HS-27A (cell line): ENCODE measurements at regions not wholly inside any gene's neighbourhood (a gene's known extent, or its start where the extent isn't known, plus 50 kb on each side); places are given as distances from the start of the nearest gene placed in this dataset.

Experiments
- DNase-seq: peaks from one replicate; pipeline ENCODE4 v3.0.0-alpha.2; 2012; ENCODE audit warnings: low read depth, missing footprints

DNA sequence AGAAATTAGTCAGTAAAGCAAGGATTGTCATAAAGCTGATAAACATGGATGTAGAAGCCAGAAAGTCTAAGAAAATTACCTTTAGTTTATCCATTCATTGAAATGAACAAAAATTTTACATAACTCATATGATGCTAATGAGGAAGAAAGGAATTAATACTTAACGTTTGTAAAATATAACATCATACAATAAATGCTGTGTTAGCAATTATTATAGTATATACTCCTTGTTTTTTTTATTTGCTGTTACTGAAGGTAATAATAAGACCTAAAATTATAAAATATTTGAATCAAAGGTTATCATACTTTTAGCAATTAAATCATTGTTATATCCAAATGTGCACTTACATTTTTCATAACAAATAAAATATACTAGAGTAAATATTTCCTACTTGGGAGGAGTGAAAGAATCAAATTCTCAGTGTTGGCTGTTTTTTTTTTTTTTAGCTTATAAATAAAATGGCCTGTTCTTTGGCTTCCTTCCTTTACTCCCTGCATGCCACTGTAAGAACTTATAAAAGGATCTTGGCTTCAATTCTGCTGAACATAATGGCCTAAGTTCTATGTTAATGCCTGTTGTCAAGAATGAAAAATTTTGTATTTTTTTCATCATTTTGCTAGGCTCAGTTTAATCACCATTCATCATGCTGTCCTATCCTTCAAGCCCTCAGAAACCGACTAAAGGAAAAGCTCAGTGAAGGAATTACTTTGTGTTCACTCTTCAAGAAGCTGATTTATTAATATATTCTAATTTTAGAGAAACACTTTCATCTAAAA, 167.4 kb upstream of the SLITRK1 start:
- no peak for DNase-seq

DNA sequence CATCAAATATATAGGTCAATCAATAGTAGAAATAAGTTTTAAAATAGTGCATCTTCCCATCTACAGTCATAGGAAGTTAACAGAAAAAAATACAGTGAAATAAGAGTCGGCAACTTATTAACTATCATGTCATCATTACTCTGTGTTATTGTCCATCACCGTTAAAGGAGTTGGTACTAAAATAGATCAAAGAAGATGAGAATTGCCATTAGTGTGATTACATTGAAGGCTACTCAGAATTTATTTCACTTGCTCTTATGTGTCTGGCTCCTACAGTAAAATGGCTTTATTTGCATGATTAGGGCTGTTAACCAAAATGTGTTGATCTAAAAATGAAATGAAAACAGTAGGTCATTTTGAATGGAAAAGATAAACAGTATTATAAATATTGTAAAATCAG, 162.5 kb upstream of the SLITRK1 start:
- DNase-seq, result no peak

DNA sequence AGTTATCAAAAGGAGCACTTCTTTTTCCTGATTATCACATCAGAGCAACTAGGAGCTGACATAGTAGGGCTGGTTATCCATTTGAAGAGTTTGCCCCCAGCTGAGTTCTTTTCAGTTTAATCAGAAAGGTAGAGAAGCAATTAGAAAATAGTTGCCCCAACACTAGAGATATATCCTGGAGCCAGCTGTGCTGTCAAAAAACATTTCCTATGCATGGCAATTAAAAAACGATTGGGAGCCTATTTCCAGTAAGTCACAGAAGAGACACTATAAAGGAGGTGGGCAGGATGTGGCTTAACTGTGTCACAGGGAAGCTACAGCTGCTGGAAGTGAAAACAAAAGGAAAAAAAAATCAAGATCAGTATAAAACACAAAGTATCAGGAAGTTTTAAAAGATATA, 155.7 kb upstream of the SLITRK1 start:
- no peak for DNase-seq

DNA sequence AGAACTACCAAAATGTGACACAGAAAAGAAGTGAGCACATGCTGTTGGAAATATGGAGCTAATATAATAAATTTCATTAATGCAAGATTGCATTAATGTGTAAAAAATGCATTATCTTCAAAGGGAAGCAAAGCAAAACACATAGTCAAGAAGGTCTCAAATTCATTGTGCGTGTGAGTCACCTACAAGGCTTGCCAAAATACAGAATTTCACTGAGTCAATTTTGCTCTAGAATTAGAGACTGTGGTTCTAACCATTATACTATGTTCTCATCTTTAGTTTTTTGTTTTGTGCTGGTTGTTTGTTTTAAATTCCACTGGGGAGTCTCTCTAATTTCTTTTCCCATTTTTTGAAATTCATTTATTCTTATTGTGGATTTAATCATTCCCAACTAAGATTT, 149.8 kb upstream of the SLITRK1 start:
- no peak for DNase-seq

DNA sequence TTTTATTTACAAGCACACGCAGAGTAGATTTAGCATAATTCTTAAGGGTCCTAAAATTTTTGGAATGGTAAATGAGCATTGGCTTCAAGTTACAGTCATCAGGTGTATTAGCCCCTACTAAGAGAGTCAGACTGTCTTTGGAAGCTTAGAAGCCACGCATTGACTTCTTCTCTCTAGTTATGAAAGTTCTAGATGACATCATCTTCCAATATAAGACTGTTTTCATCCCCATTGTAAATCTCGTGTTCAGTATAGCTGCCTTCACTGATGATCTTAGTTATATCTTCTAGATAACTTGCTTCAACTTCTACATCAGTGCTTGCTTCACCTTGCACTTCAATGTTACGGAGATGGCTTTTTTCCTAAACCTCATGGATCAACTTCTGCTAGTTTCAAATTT, 148.8 kb upstream of the SLITRK1 start:
- no peak for DNase-seq

DNA sequence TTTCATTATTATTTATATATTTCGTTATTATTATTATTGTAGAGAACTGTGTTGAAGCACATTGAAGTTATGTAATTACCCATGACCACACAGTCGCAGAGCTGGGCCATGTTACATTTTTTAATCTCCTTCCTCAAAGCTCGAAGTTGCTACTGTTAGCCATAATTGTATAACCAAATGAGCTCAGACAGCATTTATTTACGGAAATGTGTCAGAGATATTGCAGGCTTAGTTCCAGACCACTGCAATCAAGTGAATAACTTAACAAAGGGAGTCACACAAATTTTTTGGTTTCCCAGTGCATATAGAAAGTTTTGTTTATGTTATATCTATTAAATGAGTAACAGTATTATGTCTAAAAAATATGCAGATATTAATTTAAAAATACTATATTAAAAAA, 147.1 kb upstream of the SLITRK1 start:
- DNase-seq, result no peak

DNA sequence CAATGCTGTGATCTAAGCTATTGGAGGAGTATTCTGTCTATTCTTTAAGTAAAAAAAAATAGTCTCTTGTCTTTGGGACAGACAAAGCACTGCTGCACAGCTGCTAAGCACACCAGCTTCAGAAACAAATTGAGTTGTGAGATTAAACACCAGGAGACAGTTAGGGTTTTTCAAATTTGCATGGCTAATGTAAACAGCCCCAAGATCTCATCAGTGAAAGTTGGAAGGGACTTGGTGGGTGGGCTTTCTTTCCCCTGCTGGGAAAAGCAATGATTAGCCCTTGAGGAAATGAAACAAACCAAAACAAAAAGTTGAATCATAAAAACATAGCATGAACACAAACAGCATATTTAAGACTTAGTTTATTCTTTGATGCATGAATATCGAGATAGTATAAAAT, 143.6 kb upstream of the SLITRK1 start:
- no peak for DNase-seq

DNA sequence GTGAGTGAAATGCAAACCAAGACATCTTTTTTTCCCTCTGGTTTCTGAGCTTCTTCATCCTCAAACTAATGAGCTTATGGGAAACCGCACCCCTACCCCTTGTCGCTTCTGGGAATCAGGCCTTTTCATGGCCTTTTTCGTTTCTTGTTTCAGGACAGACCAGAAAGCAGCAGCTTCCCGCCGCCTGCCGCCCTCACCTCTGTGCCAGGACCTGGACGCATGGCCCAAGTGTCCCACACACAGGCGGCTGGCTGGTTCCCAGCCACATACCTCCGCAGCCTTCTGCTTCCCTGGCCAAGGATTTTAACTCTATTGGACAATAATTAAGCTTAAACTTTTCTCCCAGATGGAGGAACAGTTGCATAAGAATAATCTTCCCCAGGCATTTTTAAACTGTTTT, 114.1 kb upstream of the SLITRK1 start:
- no peak for DNase-seq

DNA sequence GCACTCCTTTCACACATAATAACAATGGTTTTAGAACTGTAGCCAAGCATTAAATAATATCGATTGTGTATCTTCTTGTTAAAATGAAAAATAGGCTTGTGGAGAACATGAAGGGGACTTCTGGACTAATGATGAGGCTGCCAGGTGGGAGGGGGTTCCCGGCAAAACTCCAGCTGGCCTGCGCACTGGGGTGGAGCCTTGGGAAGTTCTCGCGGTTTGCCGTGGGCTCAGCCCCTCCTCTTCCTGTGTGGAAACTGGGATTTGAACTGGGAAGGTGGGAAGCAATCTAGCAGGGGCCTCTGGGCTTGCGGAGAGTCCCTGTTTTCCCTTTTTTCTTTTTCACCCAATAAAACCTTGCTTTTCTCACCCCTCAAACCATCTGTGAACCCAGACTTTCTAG, 113.7 kb upstream of the SLITRK1 start:
- DNase-seq, result no peak

DNA sequence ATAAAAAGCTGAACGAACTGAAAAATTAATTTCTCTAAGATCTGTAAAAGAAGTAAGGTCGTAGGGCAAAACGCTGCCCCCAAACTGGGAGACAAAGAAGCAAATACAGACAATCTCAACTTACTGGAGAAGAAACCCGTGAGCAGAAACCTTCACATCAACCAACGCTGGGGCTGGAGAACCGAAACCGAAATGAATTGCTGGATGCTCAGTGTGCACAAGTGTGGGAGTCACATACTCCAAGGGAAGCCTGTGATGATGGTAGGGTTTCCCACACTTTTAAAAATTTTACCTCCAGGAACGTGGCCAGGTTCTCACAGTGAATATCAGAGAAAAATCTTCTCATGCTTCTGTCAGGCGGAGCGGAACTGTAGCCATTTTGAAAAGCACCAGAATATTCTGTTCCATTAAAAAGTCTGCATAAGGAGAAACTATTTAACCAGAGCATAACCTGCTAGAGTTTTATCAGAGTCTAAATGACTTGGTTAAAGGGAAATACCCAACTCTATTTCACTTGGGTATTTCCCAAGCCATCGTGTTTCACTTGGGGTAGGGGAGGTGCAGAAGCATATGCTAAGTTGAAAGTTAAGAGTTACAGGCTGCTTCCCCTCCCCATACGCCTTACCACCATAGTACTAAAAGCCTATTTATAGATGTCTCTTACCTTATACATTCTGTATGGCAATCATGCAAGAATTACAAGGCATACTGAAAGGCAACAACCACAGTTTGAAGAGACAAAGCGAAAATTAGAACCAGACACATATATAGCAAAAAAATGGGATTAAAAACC, 110.5 kb upstream of the SLITRK1 start:
- DNase-seq, result no peak

DNA sequence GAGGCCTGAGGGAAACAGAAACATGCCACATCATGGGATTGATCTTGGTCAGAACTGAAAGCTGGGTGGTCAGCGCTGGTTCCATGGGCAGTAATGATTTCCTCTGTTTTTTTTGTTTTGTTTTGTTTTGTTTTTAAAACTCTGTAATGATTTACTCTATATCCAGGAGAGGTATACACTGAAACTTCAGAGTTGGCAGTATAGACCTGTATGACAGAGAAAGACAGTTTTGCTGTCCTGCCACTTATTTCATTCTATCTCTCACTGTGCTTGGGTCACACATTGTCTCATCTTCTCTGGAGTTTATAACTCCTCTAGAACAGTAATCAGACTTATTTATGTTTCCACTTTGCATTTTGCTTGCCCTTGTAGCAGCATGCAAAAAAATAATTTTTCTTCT, 105.1 kb upstream of the SLITRK1 start:
- no peak for DNase-seq

DNA sequence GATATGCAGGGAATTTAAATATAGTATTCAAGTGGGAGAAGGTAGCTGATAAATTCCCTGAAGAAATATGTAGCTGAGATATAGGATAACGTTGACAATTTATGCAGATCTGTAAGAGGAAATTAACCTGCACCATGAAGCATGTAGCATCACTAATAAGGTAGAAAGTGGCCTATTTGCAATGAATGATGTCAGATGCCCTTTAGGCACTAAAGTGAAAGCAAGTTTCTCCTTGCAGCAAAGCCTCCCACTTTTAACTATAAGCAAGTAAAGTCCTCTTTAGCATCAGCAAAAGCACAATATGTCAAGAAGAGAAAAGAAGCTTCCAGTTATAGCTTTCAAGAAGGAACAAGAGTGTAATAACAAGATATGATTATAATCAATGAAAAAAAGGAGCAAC, 102.5 kb upstream of the SLITRK1 start:
- DNase-seq, result no peak

DNA sequence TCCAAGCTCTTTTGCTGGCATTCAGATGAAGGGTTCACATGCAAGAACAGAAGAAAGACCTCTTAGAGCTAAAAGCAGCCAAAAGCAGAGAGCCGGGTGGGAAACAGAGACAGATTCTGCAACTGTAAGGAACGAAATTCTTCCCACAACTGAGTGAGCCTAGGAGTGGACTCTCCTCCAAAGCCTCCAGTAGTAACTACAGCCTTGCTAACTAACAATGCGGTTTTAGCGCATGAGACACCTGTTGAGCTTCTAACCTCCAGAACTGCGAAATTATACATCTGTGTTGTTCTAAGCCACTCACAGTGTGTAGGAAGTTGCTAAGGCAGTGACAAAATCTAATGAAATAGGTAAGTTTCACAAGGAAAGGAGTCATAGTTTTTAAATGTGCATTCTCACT, 98.1 kb upstream of the SLITRK1 start:
- no peak for DNase-seq

DNA sequence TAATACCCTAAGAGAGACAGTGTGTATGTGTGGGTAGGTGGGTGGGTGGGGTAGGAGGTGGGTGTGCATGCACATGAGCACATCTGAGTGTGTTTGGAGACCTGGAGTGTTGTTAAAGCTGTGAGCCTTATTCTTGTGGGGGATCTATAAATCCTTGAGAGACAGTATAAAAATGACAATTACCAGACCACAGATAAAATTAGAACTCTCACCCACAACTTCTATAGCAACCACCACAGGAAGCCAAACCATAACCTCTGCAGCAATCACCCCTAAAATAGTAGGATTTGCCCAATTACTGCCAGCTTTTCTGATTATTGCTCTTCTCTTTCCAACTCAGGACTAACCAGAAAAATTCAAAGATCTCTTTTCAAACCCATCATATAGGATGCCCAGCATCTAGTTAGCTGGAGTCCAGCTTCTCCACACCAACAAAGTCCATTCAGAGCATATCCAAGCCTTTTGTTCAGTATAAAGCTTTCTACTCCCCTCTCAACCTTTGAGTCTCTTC, 93.4 kb upstream of the SLITRK1 start:
- DNase-seq, result no peak

DNA sequence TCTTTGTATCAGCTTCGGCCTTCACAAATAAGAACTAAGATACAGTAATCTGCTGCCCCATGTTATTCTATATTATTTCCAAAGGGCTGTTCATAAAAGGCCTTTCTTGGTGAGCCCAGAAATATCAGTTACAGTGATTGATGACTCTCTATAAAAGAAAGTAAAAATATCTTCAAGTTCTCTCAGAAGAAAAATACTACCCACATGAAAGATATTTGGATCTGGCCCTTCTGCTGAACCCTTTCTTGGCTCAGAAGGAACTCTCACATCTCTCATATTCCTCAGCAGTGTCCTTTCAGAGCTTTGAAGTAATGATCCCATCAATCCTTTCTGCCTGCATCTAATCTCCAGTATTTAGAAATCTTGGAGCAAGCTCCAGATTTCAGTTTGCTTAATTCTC, 76.3 kb upstream of the SLITRK1 start:
- no peak for DNase-seq

DNA sequence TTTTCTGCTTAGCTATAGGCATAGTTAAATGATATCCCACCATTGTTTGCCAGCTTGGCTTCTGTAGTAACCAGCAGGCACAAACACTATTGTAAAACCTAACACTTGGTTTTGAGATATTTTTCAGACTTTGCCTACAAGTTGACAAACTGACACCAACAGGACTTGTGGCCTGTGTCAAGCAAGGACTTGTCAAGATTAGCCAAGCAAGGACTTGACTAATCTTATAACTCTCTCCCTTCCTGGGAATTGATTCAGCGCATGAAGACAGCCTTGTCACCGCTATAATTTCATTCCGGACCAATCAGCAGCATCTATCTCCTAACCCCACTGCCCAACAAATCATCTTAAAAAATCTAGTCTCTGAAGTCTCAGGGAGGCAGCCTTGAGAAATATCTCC, 72.7 kb upstream of the SLITRK1 start:
- DNase-seq, result no peak

DNA sequence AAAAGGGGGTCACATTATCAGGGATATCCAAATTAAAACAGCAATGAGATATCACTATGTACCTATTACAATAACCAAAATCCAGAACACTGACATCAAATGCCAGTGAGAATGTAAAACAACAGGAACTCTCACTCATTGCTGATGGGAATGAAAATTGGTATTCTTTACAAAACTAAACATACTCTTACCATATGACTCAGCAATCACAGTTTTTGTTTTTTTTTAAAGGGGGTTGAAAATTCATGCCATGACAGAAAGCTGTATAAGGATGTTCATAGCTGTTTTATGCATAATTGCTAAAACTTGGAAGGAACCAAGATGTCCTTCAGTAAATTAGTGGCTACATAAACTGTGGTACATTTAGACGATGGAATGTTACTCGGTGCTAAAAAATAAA, 71.6 kb upstream of the SLITRK1 start:
- no peak for DNase-seq

DNA sequence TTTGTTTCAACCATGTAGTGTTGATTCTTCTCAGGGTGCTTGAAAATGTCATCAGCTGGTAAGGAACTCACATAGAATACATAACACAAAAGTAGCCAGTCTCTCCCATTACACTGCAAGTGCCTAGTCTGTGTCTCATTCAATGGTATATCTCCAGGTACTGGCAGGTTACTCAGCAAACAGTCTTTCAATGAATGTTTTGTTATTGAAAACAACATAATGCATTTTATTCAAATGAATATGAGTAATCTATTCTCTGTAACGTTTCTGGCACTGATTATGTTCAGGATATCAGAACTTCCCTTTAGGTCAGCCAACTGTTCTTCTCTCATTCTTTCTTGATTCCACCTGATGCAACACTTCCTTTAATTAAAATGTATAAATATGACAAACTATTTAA, 68.0 kb upstream of the SLITRK1 start:
- no peak for DNase-seq

DNA sequence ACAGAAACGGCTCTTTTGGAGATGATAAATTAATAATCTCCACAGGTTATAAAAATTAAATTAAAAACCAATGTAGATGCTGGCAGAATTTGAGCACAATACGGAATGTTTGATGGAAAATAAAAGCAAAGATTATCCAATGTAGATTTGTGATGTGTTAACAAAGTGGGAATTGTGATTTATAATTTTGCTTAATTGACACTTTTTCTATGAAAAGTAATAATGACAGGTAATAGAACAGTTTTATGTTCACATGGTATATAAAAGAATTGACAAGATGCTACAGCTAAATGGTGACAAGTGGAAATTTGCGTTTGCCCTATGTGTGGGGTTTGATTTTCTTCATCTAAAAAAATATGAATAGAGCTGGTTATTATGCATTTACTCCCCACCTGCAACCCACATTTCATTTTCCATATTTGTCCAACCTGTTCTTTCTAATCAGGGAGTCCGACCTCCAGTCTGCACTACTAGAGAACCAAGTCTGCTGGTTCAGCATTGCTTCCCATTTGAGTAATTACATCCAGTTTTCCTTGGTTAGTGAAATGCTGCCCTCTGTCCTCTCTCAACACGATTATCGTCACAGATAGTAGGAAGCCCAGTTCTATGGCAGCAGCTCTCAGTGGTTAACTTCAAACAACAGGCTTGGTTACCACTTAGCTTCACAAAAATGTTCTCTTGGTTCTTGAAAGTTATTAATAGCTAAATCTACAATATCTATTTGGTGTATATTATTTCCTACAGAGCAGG, 61.4 kb upstream of the SLITRK1 start:
- no peak for DNase-seq

DNA sequence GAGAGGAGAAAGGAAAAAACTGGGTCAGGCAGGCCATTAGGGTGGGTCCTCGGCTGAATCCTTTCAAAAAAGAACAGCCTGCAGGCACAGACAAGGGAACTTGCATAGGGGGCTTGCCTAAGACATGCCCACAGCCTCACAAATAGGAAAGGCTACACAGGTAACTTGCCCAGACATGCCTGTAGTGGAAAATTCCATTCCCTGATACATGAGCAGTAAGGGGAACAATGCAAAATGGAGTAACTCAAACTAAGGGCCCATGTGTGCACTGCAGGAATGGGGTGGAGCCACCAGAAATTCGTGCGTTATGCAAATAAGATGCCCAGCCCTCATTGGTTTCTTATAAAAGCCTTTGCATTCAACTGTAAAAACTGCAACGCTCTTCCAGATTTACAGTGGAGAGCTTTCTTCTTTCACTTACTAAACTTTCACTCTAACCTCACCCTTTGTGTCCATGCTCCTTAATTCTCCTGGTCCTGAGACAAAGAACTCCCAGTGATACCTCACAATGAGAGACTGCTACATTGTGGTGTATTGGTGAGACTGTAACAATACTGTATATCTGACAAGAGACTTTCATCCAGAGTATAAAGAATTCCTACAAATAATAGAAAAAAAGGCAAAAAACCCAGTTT, 59.5 kb upstream of the SLITRK1 start:
- DNase-seq, result no peak

DNA sequence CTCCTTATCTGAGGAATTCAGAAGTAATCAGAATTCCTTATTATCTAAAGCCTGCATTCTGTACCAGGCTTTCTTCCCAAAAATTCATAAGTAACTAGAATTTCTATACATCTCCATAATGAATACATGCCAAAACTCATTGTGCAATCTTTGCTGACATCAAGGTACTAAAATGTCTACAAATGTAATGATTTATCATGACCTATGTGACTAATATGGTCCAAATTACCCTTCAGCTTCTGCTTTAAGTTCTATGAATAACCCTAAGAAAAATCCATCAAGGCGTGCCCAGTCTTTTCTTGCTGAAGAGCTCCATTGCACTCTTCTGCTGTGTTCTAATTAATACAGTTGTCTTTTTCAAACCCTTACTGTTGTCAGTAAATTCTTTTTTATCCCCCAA, 58.5 kb upstream of the SLITRK1 start:
- peak; percentile 9 for DNase-seq

DNA sequence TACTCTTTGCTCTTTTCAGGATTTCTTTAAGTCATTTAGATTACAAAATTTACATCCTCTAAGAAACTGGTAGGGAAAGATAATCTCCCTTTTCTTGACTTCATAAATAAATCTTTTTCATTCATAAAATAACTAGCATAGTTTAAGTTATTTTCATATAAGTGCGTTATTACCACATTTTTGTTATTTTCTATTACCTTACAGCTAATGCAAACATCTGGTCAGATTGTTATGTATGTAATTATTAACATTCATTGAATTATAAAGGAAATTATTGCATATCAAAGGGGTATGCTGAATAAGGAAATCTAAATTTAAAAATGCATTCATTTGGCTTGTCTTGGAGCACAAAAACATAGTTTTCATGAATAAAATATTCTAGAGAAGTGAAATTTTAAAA, 55.3 kb upstream of the SLITRK1 start:
- no peak for DNase-seq
